A549 (cell line): ENCODE measurements at regions not wholly inside any gene's neighbourhood (a gene's known extent, or its start where the extent isn't known, plus 50 kb on each side); places are given as distances from the start of the nearest gene placed in this dataset.

Source experiments
- CTCF ChIP-seq: fragments of >200 bp; sonication (Bioruptor Twin); formaldehyde crosslinking; IDR thresholded peaks from 3 replicates; pipeline ENCODE4 v1.5.1; 2016
- ELK1 ChIP-seq: fragments of 150-350 bp; IDR thresholded peaks from 2 replicates; pipeline ENCODE4 v1.6.1; 2014; ENCODE audit warnings: low read depth, mild to moderate bottlenecking, low read length
- HEYL ChIP-seq: fragments of 250-450 bp; sonication (Bioruptor Pico); IDR thresholded peaks from 2 replicates; pipeline ENCODE4 v1.8.0; 2021; ENCODE audit warnings: mild to moderate bottlenecking, moderate library complexity
- HOXA7 ChIP-seq: fragments of 250-450 bp; sonication (Bioruptor Pico); IDR thresholded peaks from 2 replicates; pipeline ENCODE4 v1.5.0; 2020; ENCODE audit warnings: mild to moderate bottlenecking, moderate library complexity
- MAX ChIP-seq: IDR thresholded peaks from 2 replicates; pipeline ENCODE4 v1.6.1; 2012
- POLR2A ChIP-seq: IDR thresholded peaks from 2 replicates; pipeline ENCODE4 v1.6.1; 2012; ENCODE audit warnings: mild to moderate bottlenecking, low read length
- REST ChIP-seq: fragments of 200-600 bp; sonication (generic); IDR thresholded peaks from 2 replicates; pipeline ENCODE4 v1.6.1; 2016; ENCODE audit warnings: antibody characterized with exemption, mild to moderate bottlenecking, moderate library complexity
- TP53 ChIP-seq: fragments of 250-450 bp; sonication (Bioruptor Pico); IDR thresholded peaks from 2 replicates; pipeline ENCODE4 v1.5.0; 2021; ENCODE audit warnings: mild to moderate bottlenecking, moderate library complexity

GRCh38 chr4:133081246-133081645, 67.8 kb upstream of the PCDH10 start:
- TF ChIP-seq REST (no peak), POLR2A (no peak), MAX (no peak), ELK1 (no peak), CTCF (no peak), HOXA7 (CRISPR knock-in tag) (no peak), HEYL (CRISPR knock-in tag) (no peak), TP53 (CRISPR knock-in tag) (no peak)
